ENCODE measurements at regions not wholly inside any gene's neighbourhood (a gene's known extent, or its start where the extent isn't known, plus 50 kb on each side); places are given as distances from the start of the nearest gene placed in this dataset.
"Not testable (repeated sequence)": the region's sequence is repeated elsewhere in the genome, so short reads cannot be mapped to it uniquely, and the experiment has no call there.

GRCh38 chr10:117492504-117492903 is 50.0 kb upstream of the EMX2 start:
- peaks cover 7% of the 10 kb centered on the region for H3K4me1 Mint-ChIP-seq
- no peak overlapping the region for H3K4me3 Mint-ChIP-seq
- peaks cover 26% of the 10 kb centered on the region for H3K36me3 Mint-ChIP-seq (ENCODE audit: low read depth)
- TF ChIP-seq CTCF (IDR thresholded peaks at IDR 0.05; ENCODE audit: unreplicated experiment in 3 of 3), result no peak
- peaks cover 5% of the 10 kb centered on the region for H3K9me3 Mint-ChIP-seq
- peaks cover 7% of the 10 kb centered on the region for H3K27me3 Mint-ChIP-seq (ENCODE audit: low read depth)
- no peak overlapping the region for H3K27ac Mint-ChIP-seq

- H3K27ac Mint-ChIP-seq, result no peak overlapping the region
- H3K27me3 Mint-ChIP-seq (ENCODE audit: low read depth), result peaks cover 8% of the 10 kb centered on the region
- no peaks in the 10 kb centered on the region for H3K9me3 Mint-ChIP-seq
- H3K36me3 Mint-ChIP-seq (ENCODE audit: low read depth), result peaks cover 33% of the 10 kb centered on the region
- no peaks in the 10 kb centered on the region for H3K4me1 Mint-ChIP-seq
- H3K4me3 Mint-ChIP-seq, result no peak overlapping the region
- TF ChIP-seq CTCF (IDR thresholded peaks at IDR 0.05; ENCODE audit: unreplicated experiment in 3 of 3), result no peak
Measured at GRCh38 chr10:117488004-117488403, 54.5 kb upstream of the EMX2 start.

GRCh38 chr10:117486606-117487005 is 55.9 kb upstream of the EMX2 start:
- H3K4me3 Mint-ChIP-seq, result no peak overlapping the region
- no peak overlapping the region for H3K27ac Mint-ChIP-seq
- H3K36me3 Mint-ChIP-seq (ENCODE audit: low read depth), result peaks cover 36% of the 10 kb centered on the region
- peaks cover 8% of the 10 kb centered on the region for H3K27me3 Mint-ChIP-seq (ENCODE audit: low read depth)
- no peak for TF ChIP-seq CTCF (IDR thresholded peaks at IDR 0.05; ENCODE audit: unreplicated experiment in 3 of 3)
- H3K4me1 Mint-ChIP-seq, result no peaks in the 10 kb centered on the region
- H3K9me3 Mint-ChIP-seq, result no peaks in the 10 kb centered on the region

GRCh38 chr10:117483056-117483590 is 59.4 kb upstream of the EMX2 start:
- no peak overlapping the region for H3K4me3 Mint-ChIP-seq
- H3K27me3 Mint-ChIP-seq (ENCODE audit: low read depth), result peaks cover 8% of the 10 kb centered on the region
- H3K9me3 Mint-ChIP-seq, result no peaks in the 10 kb centered on the region
- H3K4me1 Mint-ChIP-seq, result peaks cover 3% of the 10 kb centered on the region
- H3K27ac Mint-ChIP-seq, result no peak overlapping the region
- peaks cover 24% of the 10 kb centered on the region for H3K36me3 Mint-ChIP-seq (ENCODE audit: low read depth)
- TF ChIP-seq CTCF (IDR thresholded peaks at IDR 0.05; ENCODE audit: unreplicated experiment in 3 of 3), result no peak

GRCh38 chr10:117481011-117481410 is 61.5 kb upstream of the EMX2 start:
- not testable (repeated sequence) for H3K27ac Mint-ChIP-seq; H3K9me3 Mint-ChIP-seq; H3K27me3 Mint-ChIP-seq (ENCODE audit: low read depth); H3K4me3 Mint-ChIP-seq
- peaks cover 20% of the 10 kb centered on the region for H3K36me3 Mint-ChIP-seq (ENCODE audit: low read depth)
- H3K4me1 Mint-ChIP-seq, result peaks cover 23% of the 10 kb centered on the region

GRCh38 chr10:117480097-117480496 is 62.4 kb upstream of the EMX2 start:
- TF ChIP-seq CTCF (IDR thresholded peaks at IDR 0.05; ENCODE audit: unreplicated experiment in 3 of 3), result no peak
- peaks cover 32% of the 10 kb centered on the region for H3K4me1 Mint-ChIP-seq
- no peaks in the 10 kb centered on the region for H3K9me3 Mint-ChIP-seq
- H3K27ac Mint-ChIP-seq, result no peak overlapping the region
- H3K4me3 Mint-ChIP-seq, result no peak overlapping the region
- peaks cover 5% of the 10 kb centered on the region for H3K27me3 Mint-ChIP-seq (ENCODE audit: low read depth)
- peaks cover 20% of the 10 kb centered on the region for H3K36me3 Mint-ChIP-seq (ENCODE audit: low read depth)

Data from nephron (organoid).